ENCODE measurements at regions not wholly inside any gene's neighbourhood (a gene's known extent, or its start where the extent isn't known, plus 50 kb on each side); places are given as distances from the start of the nearest gene placed in this dataset.

DNA sequence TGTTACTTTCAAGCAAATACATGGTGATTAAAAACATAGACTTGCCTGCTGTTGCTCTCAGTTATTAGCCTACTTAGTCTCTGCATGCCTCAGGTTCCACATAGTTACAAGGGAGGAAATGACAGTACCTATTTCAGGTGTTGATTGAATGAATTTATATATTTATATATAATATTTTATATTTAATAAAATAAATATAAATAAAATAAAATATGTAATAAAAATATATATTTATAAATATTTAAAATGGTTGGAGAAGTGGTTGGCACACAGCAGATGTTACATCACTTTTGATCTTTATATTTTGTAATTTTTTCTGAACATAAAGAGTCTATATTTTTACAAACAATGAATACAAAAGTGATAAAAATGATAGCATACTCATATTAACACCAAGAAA is 716.0 kb upstream of the EYS start (continued):
- no peak for TF ChIP-seq SP1 (IDR thresholded peaks at IDR 0.05; ENCODE audit: low read depth, low read length)
- TF ChIP-seq EGR1 (IDR thresholded peaks at IDR 0.05; ENCODE audit: borderline replicate concordance, low read depth, low read length): no peak
- no peak for TF ChIP-seq CBX8 (IDR thresholded peaks at IDR 0.05; ENCODE audit: borderline replicate concordance, low read depth, low read length)
- TF ChIP-seq TCF12 (IDR thresholded peaks at IDR 0.05; ENCODE audit: low read depth, low read length): no peak
- TF ChIP-seq RAD21 (IDR thresholded peaks at IDR 0.05 in 1 of 2, conservative IDR thresholded peaks at IDR 0.05 in 1 of 2; ENCODE audit: low read depth in 2 of 2, low read length in 2 of 2): no peak

Measured in H1 (cell line).